HL-60 (cell line): ENCODE measurements at regions not wholly inside any gene's neighbourhood (a gene's known extent, or its start where the extent isn't known, plus 50 kb on each side); places are given as distances from the start of the nearest gene placed in this dataset.
A peak's percentile ranks its signal among the peaks of the same experiment; 100 is the strongest.

ENCODE experiments used
- DNase-seq, 2 experiments: peaks; one replicate each; pipeline ENCODE4 v3.0.0-alpha.2; 2010 to 2020; ENCODE audit warnings: low read depth in 1 of 2, low spot score in 1 of 2
- H3K27ac ChIP-seq: fragments of 250-450 bp; sonication (Bioruptor Pico); replicated peaks from 2 replicates; pipeline ENCODE4 v1.5.1; 2020; ENCODE audit warnings: mild to moderate bottlenecking, moderate library complexity
- H3K27me3 ChIP-seq: fragments of 250-450 bp; sonication (Bioruptor Pico); 2 replicates; pipeline ENCODE4 v1.5.1; 2021; ENCODE audit warnings: mild to moderate bottlenecking, moderate library complexity; ENCODE audit not compliant: insufficient read depth, poor library complexity, severe bottlenecking
- H3K4me3 ChIP-seq: replicated peaks from 2 replicates; pipeline ENCODE4 v1.5.1; 2011; ENCODE audit warnings: mild to moderate bottlenecking, control low read depth, low read length; ENCODE audit not compliant: insufficient read depth
- CTCF ChIP-seq: IDR thresholded peaks from one replicate; pipeline ENCODE4 v1.5.1; 2011; ENCODE audit warnings: low read length, control low read depth, inconsistent platforms; ENCODE audit not compliant: insufficient read depth
- GABPA ChIP-seq: IDR thresholded peaks from 2 replicates; pipeline ENCODE4 v1.6.1; 2012; ENCODE audit warnings: low read depth
- POLR2AphosphoS5 ChIP-seq: IDR thresholded peaks from 2 replicates; pipeline ENCODE4 v1.6.1; 2012; ENCODE audit warnings: low read depth
- REST ChIP-seq: IDR thresholded peaks from 2 replicates; pipeline ENCODE4 v1.6.1; 2012; ENCODE audit warnings: low read depth; ENCODE audit not compliant: insufficient replicate concordance
- SPI1 ChIP-seq: IDR thresholded peaks from 2 replicates; pipeline ENCODE4 v1.6.1; 2012; ENCODE audit warnings: low read depth, mild to moderate bottlenecking, borderline replicate concordance

- Histone ChIP-seq H3K27me3 (no peaks in the 10 kb centered on the region), H3K27ac (no peak overlapping the region), H3K4me3 (no peak overlapping the region)
- DNase-seq = no peak
- no peak for TF ChIP-seq SPI1
- TF ChIP-seq REST = no peak
- no peak for TF ChIP-seq POLR2AphosphoS5
- no peak for TF ChIP-seq CTCF
- no peak for TF ChIP-seq GABPA
Observed at GRCh38 chr11:127358160-127358559, 357.6 kb upstream of the KIRREL3 start.

GRCh38 chr11:127350476-127350875 lies 349.9 kb upstream of the KIRREL3 start:
- no peak for DNase-seq
- Histone ChIP-seq H3K4me3 (no peak overlapping the region), H3K27me3 (peaks cover 2% of the 10 kb centered on the region), H3K27ac (no peak overlapping the region)
- TF ChIP-seq SPI1 = no peak
- TF ChIP-seq POLR2AphosphoS5 = no peak
- no peak for TF ChIP-seq REST
- TF ChIP-seq CTCF = no peak
- TF ChIP-seq GABPA = no peak

DNA sequence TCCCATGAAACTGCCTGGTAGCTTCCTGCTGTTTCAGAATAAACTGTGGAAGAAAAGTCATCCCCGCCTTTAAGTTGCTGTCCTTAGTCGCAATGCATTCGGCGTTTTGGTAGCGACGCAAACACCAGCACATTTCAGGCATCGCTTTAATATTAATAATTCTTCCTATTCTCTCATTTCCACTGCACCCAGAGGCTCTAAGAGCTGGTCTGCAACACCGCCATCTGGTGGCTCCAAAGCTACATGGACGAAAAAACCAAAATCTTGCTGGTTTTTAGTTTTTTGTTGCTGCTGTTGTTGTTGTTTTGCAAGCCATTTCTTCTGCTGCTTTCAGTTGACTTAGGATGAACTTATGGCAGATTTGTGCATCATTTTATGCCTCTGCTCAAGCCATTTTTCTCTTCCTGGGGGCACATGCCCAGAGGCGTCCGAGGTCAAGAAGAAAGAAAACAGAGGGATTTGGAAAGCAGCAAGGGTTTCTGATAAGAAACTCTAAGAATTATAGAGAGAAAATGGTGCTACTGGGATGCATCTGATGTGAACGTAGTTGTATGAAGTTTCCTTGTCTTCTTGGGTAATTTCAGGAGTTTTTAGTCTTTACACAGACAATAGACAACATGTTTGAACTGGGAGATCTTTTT lies 345.4 kb upstream of the KIRREL3 start:
- TF ChIP-seq POLR2AphosphoS5 (no peak), CTCF (peak; percentile 40)
- peaks cover 2% of the 10 kb centered on the region for H3K27me3 ChIP-seq
- H3K4me3 ChIP-seq = no peak overlapping the region
- no peak for DNase-seq
- no peak overlapping the region for H3K27ac ChIP-seq

- H3K27ac ChIP-seq = no peak overlapping the region
- H3K27me3 ChIP-seq = no peaks in the 10 kb centered on the region
- H3K4me3 ChIP-seq = no peak overlapping the region
- no peak for DNase-seq
- TF ChIP-seq POLR2AphosphoS5 (no peak), REST (no peak), SPI1 (no peak), GABPA (no peak), CTCF (no peak)
Observed at GRCh38 chr11:127340438-127340837, 339.9 kb upstream of the KIRREL3 start.
